ENCODE measurements at regions not wholly inside any gene's neighbourhood (a gene's known extent, or its start where the extent isn't known, plus 50 kb on each side); places are given as distances from the start of the nearest gene placed in this dataset.

- TF ChIP-seq CTCF (conservative IDR thresholded peaks at IDR 0.05 in 1 of 2, IDR thresholded peaks at IDR 0.05 in 1 of 2; ENCODE audit: extremely low read depth in 1 of 2, insufficient read depth in 1 of 2, low read depth in 1 of 2, low read length in 2 of 2) (no peak), EZH2 (IDR thresholded peaks at IDR 0.05; ENCODE audit: borderline replicate concordance, low read length) (no peak)
Observed at GRCh38 chr4:58113126-58113525, 1002.9 kb upstream of the IGFBP7 start.
